WERI-Rb-1 (cell line): ENCODE measurements at regions not wholly inside any gene's neighbourhood (a gene's known extent, or its start where the extent isn't known, plus 50 kb on each side); places are given as distances from the start of the nearest gene placed in this dataset.

Experiments
- DNase-seq: peaks from one replicate; pipeline ENCODE4 v3.0.0-alpha.2; 2020
- H3K27ac ChIP-seq: fragments of 250-450 bp; sonication (Bioruptor Pico); 2 replicates; pipeline ENCODE4 v1.5.1; 2020; ENCODE audit warnings: mild to moderate bottlenecking, moderate library complexity
- H3K27me3 ChIP-seq: fragments of 250-450 bp; sonication (Bioruptor Pico); 2 replicates; pipeline ENCODE4 v1.5.1; 2021; ENCODE audit warnings: mild to moderate bottlenecking, low read depth, moderate library complexity; ENCODE audit not compliant: insufficient read depth, severe bottlenecking
- H3K36me3 ChIP-seq: fragments of 250-450 bp; sonication (Bioruptor Pico); 2 replicates; pipeline ENCODE4 v1.5.1; 2020; ENCODE audit warnings: mild to moderate bottlenecking, moderate library complexity
- H3K4me3 ChIP-seq: 2 replicates; pipeline ENCODE4 v1.5.1; 2011; ENCODE audit warnings: low read depth, mild to moderate bottlenecking, control low read depth, low read length
- H3K9me3 ChIP-seq: fragments of 250-450 bp; sonication (Bioruptor Pico); 2 replicates; pipeline ENCODE4 v1.5.1; 2021; ENCODE audit warnings: mild to moderate bottlenecking, moderate library complexity; ENCODE audit not compliant: severe bottlenecking
- CTCF ChIP-seq: IDR thresholded peaks from 2 replicates; pipeline ENCODE4 v1.5.1; 2011; ENCODE audit warnings: low read depth, mild to moderate bottlenecking, control low read depth, inconsistent platforms, low read length

DNA sequence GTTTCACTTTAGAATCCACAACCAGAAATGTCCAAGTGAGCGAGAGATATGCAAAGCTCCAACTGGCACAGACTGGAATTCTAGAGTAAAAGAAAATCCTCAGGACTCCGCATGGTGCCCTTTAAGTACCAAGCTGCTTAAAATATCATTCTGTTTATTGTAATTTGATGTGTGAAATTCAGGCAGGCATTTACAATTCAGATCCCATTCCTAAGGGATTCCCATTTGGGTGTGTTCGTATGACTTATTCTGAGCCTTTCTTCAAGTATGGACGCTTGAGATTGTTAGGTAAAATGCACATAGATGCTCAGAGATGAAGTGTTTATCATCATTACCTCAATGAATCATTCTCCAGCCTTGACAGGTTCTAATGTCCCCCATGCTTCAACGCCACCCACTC, 99.3 kb upstream of the EEF1E1 start:
- Histone ChIP-seq H3K9me3 (no peaks in the 10 kb centered on the region), H3K27ac (no peak overlapping the region), H3K4me3 (no peak overlapping the region), H3K27me3 (peaks cover 14% of the 10 kb centered on the region), H3K36me3 (no peaks in the 10 kb centered on the region)
- DNase-seq, result no peak
- TF ChIP-seq CTCF, result no peak

DNA sequence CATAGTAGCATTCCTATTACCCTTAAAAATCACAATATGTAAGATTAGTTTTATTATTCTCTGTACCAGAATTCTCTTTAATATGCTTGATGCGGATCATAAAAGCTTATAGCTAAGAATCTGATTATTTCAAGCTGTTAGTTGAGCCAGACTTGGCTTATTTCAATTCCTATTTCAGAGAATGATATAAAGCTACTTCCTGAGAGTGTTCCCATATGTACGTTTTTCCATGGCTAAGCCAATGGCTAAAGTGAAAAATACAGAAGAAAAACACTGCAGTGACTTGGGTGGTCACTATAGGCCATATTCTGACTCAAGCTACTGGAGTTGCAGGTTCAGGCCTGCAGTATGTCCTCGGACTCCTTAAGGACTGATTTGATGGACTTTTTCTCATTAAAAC, 97.9 kb upstream of the EEF1E1 start:
- DNase-seq, result no peak
- peaks cover 8% of the 10 kb centered on the region for H3K27me3 ChIP-seq
- H3K36me3 ChIP-seq, result no peaks in the 10 kb centered on the region
- TF ChIP-seq CTCF, result no peak
- H3K27ac ChIP-seq, result no peak overlapping the region
- no peak overlapping the region for H3K4me3 ChIP-seq
- no peaks in the 10 kb centered on the region for H3K9me3 ChIP-seq

GRCh38 chr6:8195714-8196102, 93.4 kb upstream of the EEF1E1 start:
- no peaks in the 10 kb centered on the region for H3K9me3 ChIP-seq
- DNase-seq, result no peak
- no peak overlapping the region for H3K27ac ChIP-seq
- H3K27me3 ChIP-seq, result peaks cover 11% of the 10 kb centered on the region
- no peak for TF ChIP-seq CTCF
- H3K36me3 ChIP-seq, result no peaks in the 10 kb centered on the region
- no peak overlapping the region for H3K4me3 ChIP-seq

GRCh38 chr6:8195040-8195713, 92.8 kb upstream of the EEF1E1 start:
- H3K4me3 ChIP-seq, result no peak overlapping the region
- no peaks in the 10 kb centered on the region for H3K36me3 ChIP-seq
- TF ChIP-seq CTCF, result peak; percentile 39
- no peaks in the 10 kb centered on the region for H3K9me3 ChIP-seq
- DNase-seq, result peak; percentile 39
- no peak overlapping the region for H3K27ac ChIP-seq
- peaks cover 16% of the 10 kb centered on the region for H3K27me3 ChIP-seq

DNA sequence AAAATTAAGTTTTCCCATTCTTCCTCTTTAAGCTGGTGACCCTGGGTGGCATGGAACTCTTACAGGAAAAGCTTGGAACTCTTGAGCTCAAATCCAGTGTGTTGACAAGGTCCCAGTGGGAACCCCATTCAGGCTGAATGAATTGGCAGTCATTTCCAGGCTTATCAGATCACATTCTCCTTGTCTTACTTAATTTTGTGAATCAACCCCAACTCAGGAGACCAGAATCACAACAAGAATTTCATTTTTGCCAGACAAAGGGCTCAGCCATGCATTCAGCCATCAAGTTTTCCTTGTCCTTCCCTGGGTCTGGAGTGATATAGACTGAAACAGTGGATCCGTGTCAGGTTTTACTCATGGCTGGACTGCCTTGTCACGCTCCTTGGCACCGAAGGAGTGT, 92.1 kb upstream of the EEF1E1 start:
- Histone ChIP-seq H3K36me3 (no peaks in the 10 kb centered on the region), H3K27me3 (peaks cover 17% of the 10 kb centered on the region), H3K4me3 (no peak overlapping the region), H3K27ac (no peak overlapping the region), H3K9me3 (no peaks in the 10 kb centered on the region)
- DNase-seq, result no peak
- TF ChIP-seq CTCF, result no peak

DNA sequence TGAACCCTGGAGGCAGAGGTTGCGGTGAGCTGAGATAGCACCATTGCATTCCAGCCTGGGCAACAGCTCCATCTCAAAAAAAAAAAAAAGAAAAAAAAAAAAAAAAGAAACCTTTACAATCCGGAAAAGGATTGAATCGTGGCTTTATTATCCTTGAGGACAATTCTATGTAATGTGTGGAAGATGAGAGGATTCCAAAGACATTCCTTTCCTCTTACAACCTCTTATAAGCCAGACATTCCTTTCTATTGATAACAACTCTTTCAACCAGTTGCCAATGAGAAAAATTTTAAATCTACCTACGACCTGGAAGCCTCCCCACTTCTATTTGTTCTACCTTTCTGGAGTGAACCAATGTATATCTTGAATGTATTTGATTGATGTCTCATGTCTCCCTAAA, 91.2 kb upstream of the EEF1E1 start:
- Histone ChIP-seq H3K27me3 (peaks cover 17% of the 10 kb centered on the region), H3K27ac (no peak overlapping the region), H3K4me3 (no peak overlapping the region), H3K36me3 (no peaks in the 10 kb centered on the region), H3K9me3 (no peaks in the 10 kb centered on the region)
- no peak for DNase-seq
- no peak for TF ChIP-seq CTCF
